CD4-positive, alpha-beta T cell (primary cell): ENCODE measurements at regions not wholly inside any gene's neighbourhood (a gene's known extent, or its start where the extent isn't known, plus 50 kb on each side); places are given as distances from the start of the nearest gene placed in this dataset.

ENCODE experiments used
- ATAC-seq: fragments of 200-7000 bp; cut with Tn5 transposase; one replicate; pipeline ENCODE4 v1.10.0; 2022; ENCODE audit warnings: mild to moderate bottlenecking; ENCODE audit not compliant: poor library complexity
- CTCF ChIA-PET: fragments of 350-600 bp; sonication (Branson Sonifier 250); formaldehyde crosslinking; loops from one replicate; lab custom pipeline; 2021; ENCODE audit warnings: antibody characterized with exemption, inconsistent platforms; lab: Charles Lee
- POLR2A ChIA-PET: fragments of 350-600 bp; sonication (Branson Sonifier 250); formaldehyde crosslinking; loops from one replicate; lab custom pipeline; 2021; ENCODE audit warnings: antibody characterized with exemption, inconsistent platforms; lab: Charles Lee
- DNase-seq, 14 experiments: peaks; one replicate each; pipeline ENCODE4 v3.0.0-alpha.2; 2013 to 2020; ENCODE audit warnings: mixed read lengths in 2 of 14
- H3K27ac ChIP-seq, 2 donors: one replicate each; pipeline versions ENCODE4 v1.5.1 to v1.7.0; 2013; ENCODE audit warnings: low read length in 2 of 2, low read depth in 1 of 2, mild to moderate bottlenecking in 1 of 2
- H3K27me3 ChIP-seq, 2 experiments: 1 replicate in 1 of 2; 2 replicates in 1 of 2; pipeline versions ENCODE4 v1.6.1 to v1.7.0; 2013; ENCODE audit warnings: low read length in 2 of 2, control low read depth in 1 of 2, mild to moderate bottlenecking in 1 of 2, moderate library complexity in 1 of 2; ENCODE audit not compliant: insufficient read depth in 2 of 2, control insufficient read depth in 1 of 2
- H3K36me3 ChIP-seq: one replicate; pipeline ENCODE4 v1.6.1; 2013; ENCODE audit warnings: low read length, control low read depth; ENCODE audit not compliant: insufficient read depth
- H3K4me1 ChIP-seq: one replicate; pipeline ENCODE4 v1.6.1; 2013; ENCODE audit warnings: low read length, control low read depth; ENCODE audit not compliant: insufficient read depth
- H3K4me3 ChIP-seq: one replicate; pipeline ENCODE4 v1.5.1; 2013; ENCODE audit warnings: mild to moderate bottlenecking, low read length, moderate library complexity
- H3K9me3 ChIP-seq, 2 experiments: 1 replicate in 1 of 2; 2 replicates in 1 of 2; pipeline versions ENCODE4 v1.6.1 to v1.7.0; 2013; ENCODE audit warnings: low read length in 2 of 2, mild to moderate bottlenecking in 2 of 2, control low read depth in 1 of 2, moderate library complexity in 1 of 2; ENCODE audit not compliant: control insufficient read depth in 1 of 2, insufficient read depth in 1 of 2
- H3K27ac Mint-ChIP-seq: one replicate; pipeline ENCODE4 v1.8.0; 2020; ENCODE audit warnings: mixed read lengths
- H3K27me3 Mint-ChIP-seq: one replicate; pipeline ENCODE4 v1.8.0; 2021; ENCODE audit warnings: mixed read lengths
- H3K36me3 Mint-ChIP-seq: one replicate; pipeline ENCODE4 v1.8.0; 2021; ENCODE audit warnings: low read depth, mixed read lengths
- H3K4me1 Mint-ChIP-seq: one replicate; pipeline ENCODE4 v1.8.0; 2021; ENCODE audit warnings: low read depth, mixed read lengths
- H3K4me3 Mint-ChIP-seq: one replicate; pipeline ENCODE4 v1.8.0; 2020; ENCODE audit warnings: mild to moderate bottlenecking, mixed read lengths
- H3K9me3 Mint-ChIP-seq: one replicate; pipeline ENCODE4 v1.8.0; 2020; ENCODE audit warnings: mixed read lengths
- intact Hi-C, 2 experiments: fragments of 100-400 bp; cut with DNase I in 1 of 2; cut with micrococcal nuclease in 1 of 2; formaldehyde crosslinking; loops; one replicate each; pipeline versions ENCODE4 v1.15.1 to v1.9.0; 2023 to 2025; cut with DNase I, micrococcal nuclease
- TF ChIP-seq, protein P1 (sequence below): fragments of 200-600 bp; IDR thresholded peaks from one replicate; pipeline ENCODE4 v1.8.0; 2022; ENCODE audit warnings: antibody characterized with exemption, mild to moderate bottlenecking

DNA sequence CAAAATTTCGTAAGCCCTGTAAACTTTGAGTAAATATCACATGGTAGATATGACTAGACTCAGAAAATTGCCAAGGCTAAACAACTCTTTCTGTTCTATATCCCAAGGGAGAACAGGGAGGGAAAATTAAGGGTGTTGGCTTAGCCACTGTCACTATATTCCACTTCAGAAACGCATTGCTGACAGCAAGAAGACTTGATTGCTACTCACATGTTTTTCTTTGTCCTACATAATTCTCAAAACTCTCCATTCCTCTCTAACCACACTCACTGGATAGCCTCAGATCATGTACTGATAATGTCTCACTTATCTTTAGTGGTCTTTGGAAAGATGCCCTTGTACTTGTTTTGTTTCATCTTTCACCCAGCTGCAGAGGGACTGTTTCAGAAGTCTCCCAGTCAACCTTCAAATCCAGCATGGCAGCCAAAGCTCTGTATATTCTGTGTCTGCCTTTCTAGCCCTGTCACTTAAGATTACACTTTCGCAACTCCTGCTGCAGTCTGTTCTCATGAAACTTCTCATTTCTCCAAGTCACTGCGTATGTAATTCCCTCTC is 582.4 kb upstream of the FZD8 start:
- no peaks in the 10 kb centered on the region for H3K27me3 ChIP-seq
- ATAC-seq: no peak
- H3K4me1 ChIP-seq: no peaks in the 10 kb centered on the region
- no peaks in the 10 kb centered on the region for H3K36me3 ChIP-seq
- Mint-ChIP-seq H3K4me3 (no peak overlapping the region), H3K27me3 (no peaks in the 10 kb centered on the region), H3K27ac (no peak overlapping the region), H3K4me1 (no peaks in the 10 kb centered on the region), H3K9me3 (peaks cover 11% of the 10 kb centered on the region), H3K36me3 (no peaks in the 10 kb centered on the region)
- H3K9me3 ChIP-seq: peaks cover 0 to 5% of the 10 kb centered on the region in 2 experiments
- DNase-seq: no peak
- no peak overlapping the region for H3K4me3 ChIP-seq
- intact Hi-C loops: no loop called here
- TF ChIP-seq, protein P1, sequence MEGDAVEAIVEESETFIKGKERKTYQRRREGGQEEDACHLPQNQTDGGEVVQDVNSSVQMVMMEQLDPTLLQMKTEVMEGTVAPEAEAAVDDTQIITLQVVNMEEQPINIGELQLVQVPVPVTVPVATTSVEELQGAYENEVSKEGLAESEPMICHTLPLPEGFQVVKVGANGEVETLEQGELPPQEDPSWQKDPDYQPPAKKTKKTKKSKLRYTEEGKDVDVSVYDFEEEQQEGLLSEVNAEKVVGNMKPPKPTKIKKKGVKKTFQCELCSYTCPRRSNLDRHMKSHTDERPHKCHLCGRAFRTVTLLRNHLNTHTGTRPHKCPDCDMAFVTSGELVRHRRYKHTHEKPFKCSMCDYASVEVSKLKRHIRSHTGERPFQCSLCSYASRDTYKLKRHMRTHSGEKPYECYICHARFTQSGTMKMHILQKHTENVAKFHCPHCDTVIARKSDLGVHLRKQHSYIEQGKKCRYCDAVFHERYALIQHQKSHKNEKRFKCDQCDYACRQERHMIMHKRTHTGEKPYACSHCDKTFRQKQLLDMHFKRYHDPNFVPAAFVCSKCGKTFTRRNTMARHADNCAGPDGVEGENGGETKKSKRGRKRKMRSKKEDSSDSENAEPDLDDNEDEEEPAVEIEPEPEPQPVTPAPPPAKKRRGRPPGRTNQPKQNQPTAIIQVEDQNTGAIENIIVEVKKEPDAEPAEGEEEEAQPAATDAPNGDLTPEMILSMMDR: no peak
- ChIA-PET POLR2A (no interaction called here), CTCF (no interaction called here)
- H3K27ac ChIP-seq: no peak overlapping the region

DNA sequence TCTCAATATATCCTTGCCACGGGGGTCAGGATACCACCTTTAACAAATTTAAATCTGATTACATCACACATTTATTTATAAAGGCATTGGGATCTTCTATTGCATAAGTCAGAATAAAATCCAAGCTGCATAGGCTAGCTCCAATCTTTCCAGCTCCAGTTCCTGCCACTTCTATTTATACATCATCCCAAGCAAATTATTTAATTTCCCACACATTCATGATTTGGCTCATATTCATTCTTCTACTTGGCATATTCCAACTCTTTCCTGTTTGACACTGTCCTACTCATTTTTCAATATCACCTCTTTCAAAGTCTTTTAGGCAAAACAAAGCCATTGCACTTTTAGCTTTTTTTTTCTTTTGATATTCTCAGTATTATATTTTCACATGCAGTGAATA is 579.0 kb upstream of the FZD8 start:
- CTCF ChIA-PET: no interaction called here

GRCh38 chr10:36220151-36220550 is 578.1 kb upstream of the FZD8 start:
- H3K27ac Mint-ChIP-seq: no peak overlapping the region
- H3K27ac ChIP-seq: no peak overlapping the region
- no peaks in the 10 kb centered on the region for H3K4me1 ChIP-seq
- ChIA-PET CTCF (no interaction called here), POLR2A (no interaction called here)
- ATAC-seq (no peak), DNase-seq (no peak)
- TF ChIP-seq, protein P1: no peak
- intact Hi-C loops: no loop called here
- H3K27me3 ChIP-seq: no peaks in the 10 kb centered on the region
- no peaks in the 10 kb centered on the region for H3K36me3 ChIP-seq
- peaks cover 0 to 5% of the 10 kb centered on the region in 2 experiments for H3K9me3 ChIP-seq
- H3K4me1 Mint-ChIP-seq: no peaks in the 10 kb centered on the region
- H3K9me3 Mint-ChIP-seq: peaks cover 7% of the 10 kb centered on the region
- no peak overlapping the region for H3K4me3 ChIP-seq
- H3K36me3 Mint-ChIP-seq: no peaks in the 10 kb centered on the region
- H3K27me3 Mint-ChIP-seq: no peaks in the 10 kb centered on the region
- H3K4me3 Mint-ChIP-seq: no peak overlapping the region

More for the DNA sequence above, 579.0 kb upstream of the FZD8 start:
- Mint-ChIP-seq H3K4me1 (no peaks in the 10 kb centered on the region), H3K27ac (no peak overlapping the region), H3K27me3 (no peaks in the 10 kb centered on the region), H3K36me3 (no peaks in the 10 kb centered on the region), H3K4me3 (no peak overlapping the region), H3K9me3 (peaks cover 7% of the 10 kb centered on the region)
- no peak overlapping the region for H3K27ac ChIP-seq
- ATAC-seq: no peak
- H3K4me1 ChIP-seq: no peaks in the 10 kb centered on the region
- TF ChIP-seq, protein P1: no peak
- no peak for DNase-seq
- H3K9me3 ChIP-seq: peaks cover 0 to 7% of the 10 kb centered on the region in 2 experiments
- H3K36me3 ChIP-seq: no peaks in the 10 kb centered on the region
- POLR2A ChIA-PET: no interaction called here
- intact Hi-C loops: no loop called here
- no peak overlapping the region for H3K4me3 ChIP-seq
- no peaks in the 10 kb centered on the region for H3K27me3 ChIP-seq
